SU-DHL-6 (cell line): ENCODE measurements at regions not wholly inside any gene's neighbourhood (a gene's known extent, or its start where the extent isn't known, plus 50 kb on each side); places are given as distances from the start of the nearest gene placed in this dataset.

Source experiments
- CTCF ChIP-seq: fragments of 200-600 bp; sonication (generic); IDR thresholded peaks from one replicate; pipeline ENCODE4 v1.5.1; 2017; ENCODE audit warnings: antibody characterized with exemption, mild to moderate bottlenecking, low read length, moderate library complexity; ENCODE audit not compliant: insufficient read depth, poor library complexity, severe bottlenecking
- EZH2phosphoT487 ChIP-seq: fragments of 200-600 bp; sonication (generic), shearing (Covaris generic); conservative IDR thresholded peaks from 2 replicates; pipeline ENCODE4 v1.6.1; 2018; ENCODE audit warnings: mild to moderate bottlenecking, antibody characterized with exemption, low read length, moderate library complexity, mixed read lengths

- TF ChIP-seq CTCF (no peak), EZH2phosphoT487 (no peak)
These were observed 107.8 kb upstream of the TARDBP start for GRCh38 chr1:10904396-10905358.
